HFFc6 (cell line): ENCODE measurements at regions not wholly inside any gene's neighbourhood (a gene's known extent, or its start where the extent isn't known, plus 50 kb on each side); places are given as distances from the start of the nearest gene placed in this dataset.

Source experiments
- DNase-seq: peaks from one replicate; pipeline ENCODE4 v3.0.0-alpha.2; 2018
- H3K27ac Mint-ChIP-seq: 2 replicates; pipeline ENCODE4 v1.8.0; 2020; ENCODE audit warnings: mild to moderate bottlenecking, mixed read lengths
- H3K27me3 Mint-ChIP-seq: 2 replicates; pipeline ENCODE4 v1.8.0; 2021; ENCODE audit warnings: mild to moderate bottlenecking, moderate library complexity, mixed read lengths; ENCODE audit not compliant: insufficient read depth
- H3K36me3 Mint-ChIP-seq: 2 replicates; pipeline ENCODE4 v1.8.0; 2021; ENCODE audit warnings: low read depth, mixed read lengths
- H3K4me1 Mint-ChIP-seq: 2 replicates; pipeline ENCODE4 v1.8.0; 2020; ENCODE audit warnings: low read depth, mixed read lengths
- H3K4me3 Mint-ChIP-seq: 2 replicates; pipeline ENCODE4 v1.8.0; 2020; ENCODE audit warnings: mild to moderate bottlenecking, moderate library complexity, mixed read lengths
- H3K9me3 Mint-ChIP-seq: 2 replicates; pipeline ENCODE4 v1.8.0; 2020; ENCODE audit warnings: mild to moderate bottlenecking, mixed read lengths
- TF ChIP-seq, protein P1 (sequence below): fragments of 200-600 bp; sonication (generic); IDR thresholded peaks from 2 replicates; pipeline ENCODE4 v1.5.0; 2021; ENCODE audit warnings: antibody characterized with exemption, mild to moderate bottlenecking

DNA sequence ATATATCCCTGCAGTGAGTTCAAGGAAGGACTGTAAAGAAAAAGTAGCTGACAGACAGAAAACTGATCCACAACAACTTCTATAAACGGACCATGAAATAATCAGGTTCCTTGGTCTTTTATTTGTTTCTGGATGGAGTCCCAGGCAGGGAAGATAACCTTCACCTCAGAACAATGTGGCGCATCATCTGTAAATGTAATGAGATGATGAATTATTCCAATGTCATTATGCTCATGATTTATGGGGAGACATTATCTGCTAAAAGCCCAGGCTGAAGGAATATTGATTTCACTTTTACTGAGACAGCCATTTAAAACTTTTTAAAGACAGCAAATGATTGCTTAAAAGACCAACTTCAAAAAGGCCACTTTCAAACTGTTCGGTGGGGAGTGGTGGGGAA, 354.9 kb upstream of the ADAMTS9 start:
- H3K4me3 Mint-ChIP-seq = no peak overlapping the region
- no peaks in the 10 kb centered on the region for H3K27me3 Mint-ChIP-seq
- no peaks in the 10 kb centered on the region for H3K4me1 Mint-ChIP-seq
- no peak for DNase-seq
- H3K9me3 Mint-ChIP-seq = peaks cover 38% of the 10 kb centered on the region
- no peaks in the 10 kb centered on the region for H3K36me3 Mint-ChIP-seq
- no peak overlapping the region for H3K27ac Mint-ChIP-seq
- TF ChIP-seq, protein P1, sequence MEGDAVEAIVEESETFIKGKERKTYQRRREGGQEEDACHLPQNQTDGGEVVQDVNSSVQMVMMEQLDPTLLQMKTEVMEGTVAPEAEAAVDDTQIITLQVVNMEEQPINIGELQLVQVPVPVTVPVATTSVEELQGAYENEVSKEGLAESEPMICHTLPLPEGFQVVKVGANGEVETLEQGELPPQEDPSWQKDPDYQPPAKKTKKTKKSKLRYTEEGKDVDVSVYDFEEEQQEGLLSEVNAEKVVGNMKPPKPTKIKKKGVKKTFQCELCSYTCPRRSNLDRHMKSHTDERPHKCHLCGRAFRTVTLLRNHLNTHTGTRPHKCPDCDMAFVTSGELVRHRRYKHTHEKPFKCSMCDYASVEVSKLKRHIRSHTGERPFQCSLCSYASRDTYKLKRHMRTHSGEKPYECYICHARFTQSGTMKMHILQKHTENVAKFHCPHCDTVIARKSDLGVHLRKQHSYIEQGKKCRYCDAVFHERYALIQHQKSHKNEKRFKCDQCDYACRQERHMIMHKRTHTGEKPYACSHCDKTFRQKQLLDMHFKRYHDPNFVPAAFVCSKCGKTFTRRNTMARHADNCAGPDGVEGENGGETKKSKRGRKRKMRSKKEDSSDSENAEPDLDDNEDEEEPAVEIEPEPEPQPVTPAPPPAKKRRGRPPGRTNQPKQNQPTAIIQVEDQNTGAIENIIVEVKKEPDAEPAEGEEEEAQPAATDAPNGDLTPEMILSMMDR = no peak

DNA sequence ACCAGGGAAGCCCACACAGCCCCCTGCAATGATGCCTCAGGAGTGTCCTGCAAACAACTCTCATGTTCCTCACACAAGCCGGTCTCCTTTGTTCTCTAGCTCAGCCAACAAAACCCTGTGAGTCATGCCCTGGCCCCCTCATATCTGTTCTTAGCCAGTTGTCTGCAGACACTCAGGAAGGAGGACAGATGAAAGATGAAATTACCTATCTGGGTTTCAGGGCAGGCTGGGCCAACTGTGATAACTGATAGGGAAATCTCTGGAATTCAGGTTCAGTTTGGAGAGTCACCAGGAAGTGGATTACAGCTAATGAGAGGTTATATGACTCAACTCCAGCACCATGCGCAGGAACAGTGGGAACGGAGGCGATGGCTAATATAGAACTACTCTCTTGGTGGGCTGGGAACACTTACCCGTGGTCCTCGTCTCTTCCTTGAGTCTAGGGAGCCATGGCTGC, 352.0 kb upstream of the ADAMTS9 start:
- H3K27ac Mint-ChIP-seq = no peak overlapping the region
- no peaks in the 10 kb centered on the region for H3K4me1 Mint-ChIP-seq
- H3K27me3 Mint-ChIP-seq = no peaks in the 10 kb centered on the region
- no peak overlapping the region for H3K4me3 Mint-ChIP-seq
- H3K36me3 Mint-ChIP-seq = no peaks in the 10 kb centered on the region
- H3K9me3 Mint-ChIP-seq = peaks cover 43% of the 10 kb centered on the region
- TF ChIP-seq, protein P1 = no peak
- no peak for DNase-seq

DNA sequence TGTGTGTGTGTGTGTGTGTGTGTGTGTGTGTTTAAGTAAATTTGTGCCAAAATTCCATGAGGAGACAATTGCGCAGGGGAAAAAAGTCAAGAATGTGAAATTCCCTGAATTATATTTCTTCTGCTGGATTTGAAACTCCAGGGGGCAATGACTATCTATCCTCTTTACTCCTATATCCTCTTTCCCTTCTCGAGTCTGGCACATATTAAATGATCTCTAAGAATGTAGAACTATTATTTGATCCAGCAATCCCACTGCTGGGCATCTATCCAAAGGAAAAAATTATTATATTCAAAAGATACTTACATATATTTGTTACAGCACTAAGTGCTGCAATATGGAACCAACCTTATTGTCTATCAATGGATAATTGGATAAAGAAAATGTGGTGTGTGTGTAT, 350.1 kb upstream of the ADAMTS9 start:
- H3K27me3 Mint-ChIP-seq = no peaks in the 10 kb centered on the region
- H3K4me1 Mint-ChIP-seq = no peaks in the 10 kb centered on the region
- H3K36me3 Mint-ChIP-seq = no peaks in the 10 kb centered on the region
- no peak for DNase-seq
- no peak overlapping the region for H3K4me3 Mint-ChIP-seq
- peaks cover 46% of the 10 kb centered on the region for H3K9me3 Mint-ChIP-seq
- TF ChIP-seq, protein P1 = no peak
- no peak overlapping the region for H3K27ac Mint-ChIP-seq

DNA sequence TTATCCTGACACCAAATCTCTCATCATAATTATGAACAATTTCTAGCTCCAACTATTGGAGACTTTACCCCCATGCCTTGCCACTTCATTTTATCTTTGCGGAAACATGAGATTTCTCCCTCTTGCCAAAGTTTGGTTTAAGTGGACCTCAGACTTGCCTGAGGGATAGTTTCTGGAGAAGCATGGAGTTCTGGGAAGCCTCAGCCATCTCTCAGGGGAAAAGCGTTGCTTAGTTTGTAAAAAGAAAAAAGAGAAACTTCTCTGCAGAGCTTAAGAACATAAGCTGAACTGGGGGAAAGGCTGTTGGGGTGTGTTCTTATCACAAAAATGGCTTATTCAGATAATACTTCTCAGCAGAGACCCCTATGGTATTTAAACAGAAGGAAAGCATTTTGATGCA, 347.4 kb upstream of the ADAMTS9 start:
- peaks cover 36% of the 10 kb centered on the region for H3K9me3 Mint-ChIP-seq
- H3K36me3 Mint-ChIP-seq = no peaks in the 10 kb centered on the region
- H3K27me3 Mint-ChIP-seq = no peaks in the 10 kb centered on the region
- H3K27ac Mint-ChIP-seq = no peak overlapping the region
- no peaks in the 10 kb centered on the region for H3K4me1 Mint-ChIP-seq
- DNase-seq = no peak
- H3K4me3 Mint-ChIP-seq = no peak overlapping the region
- TF ChIP-seq, protein P1 = no peak

DNA sequence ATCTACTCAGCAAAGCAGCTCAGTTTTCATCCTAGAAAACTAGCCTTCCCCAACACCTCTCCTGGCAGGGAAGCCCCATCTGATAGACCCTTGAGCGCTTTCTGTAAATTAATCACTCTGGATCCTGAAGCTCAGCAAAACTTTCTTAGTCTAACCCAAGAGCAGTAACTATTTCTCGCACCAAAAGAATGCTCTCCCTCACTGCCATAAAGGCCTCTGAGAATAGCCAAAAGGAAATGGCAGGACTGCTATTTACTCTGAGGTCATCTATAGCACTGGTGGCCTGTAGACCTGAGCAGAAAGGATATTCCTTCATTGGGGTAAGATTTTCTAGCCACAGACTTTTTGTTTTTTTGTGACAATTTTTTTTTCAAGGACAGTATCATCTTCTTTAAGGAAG, 345.8 kb upstream of the ADAMTS9 start:
- TF ChIP-seq, protein P1 = no peak
- Mint-ChIP-seq H3K27me3 (no peaks in the 10 kb centered on the region), H3K36me3 (no peaks in the 10 kb centered on the region), H3K4me1 (no peaks in the 10 kb centered on the region), H3K27ac (no peak overlapping the region), H3K4me3 (no peak overlapping the region), H3K9me3 (peaks cover 34% of the 10 kb centered on the region)
- no peak for DNase-seq

DNA sequence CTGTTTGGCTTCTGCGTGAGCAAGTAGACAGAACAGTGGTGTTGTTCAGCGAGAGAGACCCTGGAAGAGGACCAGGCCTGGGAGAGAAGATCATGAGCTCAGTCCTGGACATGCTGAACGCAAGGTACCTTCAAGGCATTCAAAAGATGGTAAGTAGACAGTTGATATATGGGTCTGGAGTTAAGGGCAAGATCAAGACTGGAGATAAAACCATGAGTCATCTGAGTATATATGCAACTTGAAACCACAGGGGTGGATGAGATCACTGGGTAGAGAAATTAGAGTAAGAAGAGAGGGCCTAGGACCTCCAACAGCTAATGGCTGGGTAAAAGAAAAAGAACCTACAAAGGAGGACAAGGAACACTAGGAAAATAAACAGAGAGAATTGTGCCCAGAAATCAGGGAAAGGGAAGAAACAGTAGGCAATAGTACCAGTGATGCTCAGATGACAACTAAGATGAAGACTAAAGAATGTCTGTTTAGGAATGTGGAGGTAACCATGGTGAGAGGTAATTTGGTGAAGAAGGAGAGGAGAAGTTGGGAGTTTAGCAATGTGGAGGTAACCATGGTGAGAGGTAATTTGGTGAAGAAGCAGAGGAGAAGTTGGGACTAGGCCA, 343.2 kb upstream of the ADAMTS9 start:
- no peak overlapping the region for H3K27ac Mint-ChIP-seq
- peaks cover 3% of the 10 kb centered on the region; the same call in 1 of the 2 replicates for H3K27me3 Mint-ChIP-seq
- DNase-seq = peak; percentile 3
- peaks cover 35% of the 10 kb centered on the region for H3K9me3 Mint-ChIP-seq
- no peaks in the 10 kb centered on the region for H3K4me1 Mint-ChIP-seq
- H3K36me3 Mint-ChIP-seq = no peaks in the 10 kb centered on the region
- no peak overlapping the region for H3K4me3 Mint-ChIP-seq
- TF ChIP-seq, protein P1 = no peak
